Astrocyte (in vitro differentiated cells and primary cell): ENCODE measurements at regions not wholly inside any gene's neighbourhood (a gene's known extent, or its start where the extent isn't known, plus 50 kb on each side); places are given as distances from the start of the nearest gene placed in this dataset.

Experiments used
- EZH2 ChIP-seq: IDR thresholded peaks from 2 replicates; pipeline ENCODE4 v1.6.1; 2012; ENCODE audit warnings: mild to moderate bottlenecking, low read length, inconsistent platforms; ENCODE audit not compliant: insufficient read depth
- TF ChIP-seq, protein P1 (sequence below): IDR thresholded peaks from 2 replicates; pipeline ENCODE4 v1.5.1; 2011; ENCODE audit warnings: low read depth, mild to moderate bottlenecking, inconsistent platforms, low read length, moderate library complexity; ENCODE audit not compliant: insufficient read depth

- TF ChIP-seq, protein P1, sequence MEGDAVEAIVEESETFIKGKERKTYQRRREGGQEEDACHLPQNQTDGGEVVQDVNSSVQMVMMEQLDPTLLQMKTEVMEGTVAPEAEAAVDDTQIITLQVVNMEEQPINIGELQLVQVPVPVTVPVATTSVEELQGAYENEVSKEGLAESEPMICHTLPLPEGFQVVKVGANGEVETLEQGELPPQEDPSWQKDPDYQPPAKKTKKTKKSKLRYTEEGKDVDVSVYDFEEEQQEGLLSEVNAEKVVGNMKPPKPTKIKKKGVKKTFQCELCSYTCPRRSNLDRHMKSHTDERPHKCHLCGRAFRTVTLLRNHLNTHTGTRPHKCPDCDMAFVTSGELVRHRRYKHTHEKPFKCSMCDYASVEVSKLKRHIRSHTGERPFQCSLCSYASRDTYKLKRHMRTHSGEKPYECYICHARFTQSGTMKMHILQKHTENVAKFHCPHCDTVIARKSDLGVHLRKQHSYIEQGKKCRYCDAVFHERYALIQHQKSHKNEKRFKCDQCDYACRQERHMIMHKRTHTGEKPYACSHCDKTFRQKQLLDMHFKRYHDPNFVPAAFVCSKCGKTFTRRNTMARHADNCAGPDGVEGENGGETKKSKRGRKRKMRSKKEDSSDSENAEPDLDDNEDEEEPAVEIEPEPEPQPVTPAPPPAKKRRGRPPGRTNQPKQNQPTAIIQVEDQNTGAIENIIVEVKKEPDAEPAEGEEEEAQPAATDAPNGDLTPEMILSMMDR: no peak
- TF ChIP-seq EZH2: no peak
Measured at GRCh38 chr4:138404801-138405200, 162.7 kb upstream of the SLC7A11 start.
